ENCODE measurements at regions not wholly inside any gene's neighbourhood (a gene's known extent, or its start where the extent isn't known, plus 50 kb on each side); places are given as distances from the start of the nearest gene placed in this dataset.

- no peaks in the 10 kb centered on the region for H3F3A ChIP-seq (ENCODE audit: insufficient read depth, low read length)
- H3K4me3 ChIP-seq (ENCODE audit: low read length): no peak overlapping the region
- no peaks in the 10 kb centered on the region for H3K36me3 ChIP-seq (replicated peaks; ENCODE audit: insufficient read depth, low read length)
- no peak for TF ChIP-seq EZH2 (optimal IDR thresholded peaks at IDR 0.05; ENCODE audit: low read depth, low read length)
- peak; percentile 31 for TF ChIP-seq CTCF (IDR thresholded peaks at IDR 0.05; ENCODE audit: low read length)
- H3K9me2 ChIP-seq (replicated peaks; ENCODE audit: insufficient read depth, low read length): no peaks in the 10 kb centered on the region
- H3K4me2 ChIP-seq (ENCODE audit: low read depth, low read length): no peak overlapping the region
- DNase-seq: no peak
- H3K9ac ChIP-seq (ENCODE audit: low read length): no peak overlapping the region
- H3K9me3 ChIP-seq (replicated peaks; ENCODE audit: insufficient read depth, low read length): no peaks in the 10 kb centered on the region
- no peaks in the 10 kb centered on the region for H3K27me3 ChIP-seq (replicated peaks; ENCODE audit: insufficient read depth, low read length)
- H3K27ac ChIP-seq (ENCODE audit: low read length): no peak overlapping the region
- no peaks in the 10 kb centered on the region for H3K79me2 ChIP-seq (ENCODE audit: low read length)
- no peak overlapping the region for H2AFZ ChIP-seq (ENCODE audit: low read length)
- H4K20me1 ChIP-seq (ENCODE audit: insufficient read depth, low read length): no peaks in the 10 kb centered on the region
- H3K4me1 ChIP-seq (ENCODE audit: low read length): no peaks in the 10 kb centered on the region
These were observed 206.0 kb upstream of the SPRED2 start for GRCh38 chr2:65638443-65638842.

GRCh38 chr2:65636813-65637483, 204.5 kb upstream of the SPRED2 start:
- DNase-seq: no peak
- Histone ChIP-seq H3K79me2 (ENCODE audit: low read length) (no peaks in the 10 kb centered on the region), H2AFZ (ENCODE audit: low read length) (no peak overlapping the region), H3K9me2 (replicated peaks; ENCODE audit: insufficient read depth, low read length) (no peaks in the 10 kb centered on the region), H3F3A (ENCODE audit: insufficient read depth, low read length) (no peaks in the 10 kb centered on the region), H3K4me3 (ENCODE audit: low read length) (no peak overlapping the region), H4K20me1 (ENCODE audit: insufficient read depth, low read length) (no peaks in the 10 kb centered on the region), H3K9ac (ENCODE audit: low read length) (no peak overlapping the region), H3K36me3 (replicated peaks; ENCODE audit: insufficient read depth, low read length) (no peaks in the 10 kb centered on the region), H3K4me1 (ENCODE audit: low read length) (no peaks in the 10 kb centered on the region), H3K27me3 (replicated peaks; ENCODE audit: insufficient read depth, low read length) (no peaks in the 10 kb centered on the region), H3K4me2 (ENCODE audit: low read depth, low read length) (no peak overlapping the region), H3K9me3 (replicated peaks; ENCODE audit: insufficient read depth, low read length) (no peaks in the 10 kb centered on the region), H3K27ac (ENCODE audit: low read length) (no peak overlapping the region)
- no peak for TF ChIP-seq EZH2 (optimal IDR thresholded peaks at IDR 0.05; ENCODE audit: low read depth, low read length)
- TF ChIP-seq CTCF (IDR thresholded peaks at IDR 0.05; ENCODE audit: low read length): no peak
- no peak for TF ChIP-seq EZH2phosphoT487 (IDR thresholded peaks at IDR 0.05; ENCODE audit: low read length)

GRCh38 chr2:65636024-65636423, 203.6 kb upstream of the SPRED2 start:
- H3K4me3 ChIP-seq (ENCODE audit: low read length): no peak overlapping the region

More at GRCh38 chr2:65636024-65636423, 203.6 kb upstream of the SPRED2 start:
- Histone ChIP-seq H3K4me1 (ENCODE audit: low read length) (no peaks in the 10 kb centered on the region), H3K9me2 (replicated peaks; ENCODE audit: insufficient read depth, low read length) (no peaks in the 10 kb centered on the region), H3K4me2 (ENCODE audit: low read depth, low read length) (no peak overlapping the region), H3K9ac (ENCODE audit: low read length) (no peak overlapping the region), H3F3A (ENCODE audit: insufficient read depth, low read length) (no peaks in the 10 kb centered on the region), H4K20me1 (ENCODE audit: insufficient read depth, low read length) (no peaks in the 10 kb centered on the region), H3K36me3 (replicated peaks; ENCODE audit: insufficient read depth, low read length) (no peaks in the 10 kb centered on the region), H3K27ac (ENCODE audit: low read length) (no peak overlapping the region), H3K27me3 (replicated peaks; ENCODE audit: insufficient read depth, low read length) (no peaks in the 10 kb centered on the region), H2AFZ (ENCODE audit: low read length) (no peak overlapping the region), H3K9me3 (replicated peaks; ENCODE audit: insufficient read depth, low read length) (no peaks in the 10 kb centered on the region), H3K79me2 (ENCODE audit: low read length) (no peaks in the 10 kb centered on the region)
- TF ChIP-seq EZH2phosphoT487 (IDR thresholded peaks at IDR 0.05; ENCODE audit: low read length) (no peak), CTCF (IDR thresholded peaks at IDR 0.05; ENCODE audit: low read length) (no peak)
- no peak for DNase-seq
